Transverse colon (tissue), 4 donors: ENCODE measurements at regions not wholly inside any gene's neighbourhood (a gene's known extent, or its start where the extent isn't known, plus 50 kb on each side); places are given as distances from the start of the nearest gene placed in this dataset.

ENCODE experiments used
- EP300 ChIP-seq: sonication (generic); formaldehyde crosslinking; IDR thresholded peaks from one replicate; pipeline ENCODE4 v1.6.1; 2017; ENCODE audit warnings: antibody characterized with exemption, low read depth
- POLR2A ChIP-seq: fragments of 450-650 bp; IDR thresholded peaks from one replicate; pipeline ENCODE4 v1.6.1; 2016; ENCODE audit warnings: antibody characterized with exemption, mild to moderate bottlenecking, moderate library complexity
- POLR2AphosphoS5 ChIP-seq, 3 donors: sonication (generic); formaldehyde crosslinking; IDR thresholded peaks; one replicate each; pipeline ENCODE4 v1.6.1; 2016; ENCODE audit warnings: antibody characterized with exemption in 3 of 3
- TF ChIP-seq, protein P1 (sequence below), 5 experiments: fragments of 200-600 bp in 3 of 5; fragments of 450-650 bp in 2 of 5; sonication (generic) in 3 of 5; IDR thresholded peaks; 1 replicate in 2 of 5; 2 replicates in 3 of 5; pipeline ENCODE4 v1.5.1; 2016 to 2017; ENCODE audit warnings: antibody characterized with exemption in 5 of 5, inconsistent platforms in 3 of 5, mild to moderate bottlenecking in 2 of 5, moderate library complexity in 1 of 5

DNA sequence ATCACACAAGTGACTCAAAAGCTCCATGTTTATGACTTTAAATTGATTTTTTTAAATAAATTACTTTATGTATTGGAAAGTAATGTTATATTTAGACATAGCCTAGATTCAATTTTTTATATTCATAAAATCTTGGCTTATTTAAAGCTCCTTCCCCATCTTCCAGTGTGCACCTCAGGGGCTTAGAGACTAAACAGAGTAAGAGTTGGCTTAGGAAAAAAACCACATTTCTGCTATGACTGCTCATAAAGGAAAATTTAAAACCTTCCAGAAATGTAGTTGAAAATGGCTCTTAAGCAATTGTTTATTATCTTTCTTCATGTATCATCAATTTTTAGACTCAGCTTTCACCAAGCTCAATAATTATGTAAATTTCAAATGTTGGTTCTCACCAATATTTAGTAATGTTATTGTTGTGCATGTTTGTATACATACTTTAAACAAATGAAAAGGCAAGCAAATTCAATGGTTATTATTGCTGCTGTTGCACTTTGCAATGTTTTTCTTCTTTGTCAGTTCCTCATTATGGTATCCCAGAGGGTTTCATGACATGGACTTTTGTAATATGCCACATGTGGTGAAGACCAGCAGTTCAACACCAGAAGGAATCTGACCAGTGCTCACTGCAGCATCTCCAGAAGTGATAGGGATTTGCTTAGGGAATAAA is 700.1 kb upstream of the ANKRD30A start:
- TF ChIP-seq, protein P1, sequence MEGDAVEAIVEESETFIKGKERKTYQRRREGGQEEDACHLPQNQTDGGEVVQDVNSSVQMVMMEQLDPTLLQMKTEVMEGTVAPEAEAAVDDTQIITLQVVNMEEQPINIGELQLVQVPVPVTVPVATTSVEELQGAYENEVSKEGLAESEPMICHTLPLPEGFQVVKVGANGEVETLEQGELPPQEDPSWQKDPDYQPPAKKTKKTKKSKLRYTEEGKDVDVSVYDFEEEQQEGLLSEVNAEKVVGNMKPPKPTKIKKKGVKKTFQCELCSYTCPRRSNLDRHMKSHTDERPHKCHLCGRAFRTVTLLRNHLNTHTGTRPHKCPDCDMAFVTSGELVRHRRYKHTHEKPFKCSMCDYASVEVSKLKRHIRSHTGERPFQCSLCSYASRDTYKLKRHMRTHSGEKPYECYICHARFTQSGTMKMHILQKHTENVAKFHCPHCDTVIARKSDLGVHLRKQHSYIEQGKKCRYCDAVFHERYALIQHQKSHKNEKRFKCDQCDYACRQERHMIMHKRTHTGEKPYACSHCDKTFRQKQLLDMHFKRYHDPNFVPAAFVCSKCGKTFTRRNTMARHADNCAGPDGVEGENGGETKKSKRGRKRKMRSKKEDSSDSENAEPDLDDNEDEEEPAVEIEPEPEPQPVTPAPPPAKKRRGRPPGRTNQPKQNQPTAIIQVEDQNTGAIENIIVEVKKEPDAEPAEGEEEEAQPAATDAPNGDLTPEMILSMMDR (IDR thresholded peaks at IDR 0.05): no peak
- TF ChIP-seq POLR2A (no peak), EP300 (no peak), POLR2AphosphoS5 (IDR thresholded peaks at IDR 0.05) (no peak)
